CD14-positive monocyte (primary cell): ENCODE measurements at regions not wholly inside any gene's neighbourhood (a gene's known extent, or its start where the extent isn't known, plus 50 kb on each side); places are given as distances from the start of the nearest gene placed in this dataset.

Source experiments
- DNase-seq, 3 donors: peaks; one replicate each; pipeline ENCODE4 v3.0.0-alpha.2; 2011 to 2022
- H2AFZ ChIP-seq: 2 replicates; pipeline ENCODE4 v1.6.0; 2012; ENCODE audit warnings: mild to moderate bottlenecking, low read depth, low read length, inconsistent platforms; ENCODE audit not compliant: insufficient read depth, poor library complexity, severe bottlenecking
- H3K27ac ChIP-seq, 2 donors: 1 replicate in 1 of 2; 2 replicates in 1 of 2; pipeline ENCODE4 v1.5.1; 2012 to 2013; ENCODE audit warnings: low read length in 2 of 2, control low read depth in 1 of 2, inconsistent platforms in 1 of 2, low read depth in 1 of 2, mild to moderate bottlenecking in 1 of 2
- H3K27me3 ChIP-seq, 2 donors: one replicate each; pipeline versions ENCODE4 v1.6.0 to v1.6.1; 2011 to 2013; ENCODE audit warnings: low read length in 2 of 2; ENCODE audit not compliant: control insufficient read depth in 2 of 2, insufficient read depth in 2 of 2
- H3K36me3 ChIP-seq, 2 donors: replicated peaks in 1 of 2; 1 replicate in 1 of 2; 2 replicates in 1 of 2; pipeline versions ENCODE4 v1.5.1 to v1.6.1; 2012 to 2013; ENCODE audit warnings: low read length in 2 of 2, control low read depth in 1 of 2, inconsistent platforms in 1 of 2, mild to moderate bottlenecking in 1 of 2; ENCODE audit not compliant: insufficient read depth in 2 of 2, control insufficient read depth in 1 of 2
- H3K4me1 ChIP-seq, 2 donors: 1 replicate in 1 of 2; 2 replicates in 1 of 2; pipeline versions ENCODE4 v1.5.1 to v1.6.1; 2012 to 2013; ENCODE audit warnings: low read length in 2 of 2, control low read depth in 1 of 2, inconsistent platforms in 1 of 2, mild to moderate bottlenecking in 1 of 2, moderate library complexity in 1 of 2; ENCODE audit not compliant: insufficient read depth in 2 of 2, control insufficient read depth in 1 of 2
- H3K4me2 ChIP-seq: replicated peaks from 2 replicates; pipeline ENCODE3; 2012; ENCODE audit warnings: low read length, moderate library complexity, mild to moderate bottlenecking; ENCODE audit not compliant: poor library complexity, severe bottlenecking; ENCODE audit errors: extremely low read depth
- H3K4me3 ChIP-seq, 3 experiments: fragments of 200-600 bp in 1 of 3; sonication (generic) in 1 of 3; replicated peaks in 1 of 3; 1 replicate in 2 of 3; 2 replicates in 1 of 3; pipeline ENCODE4 v1.5.1; 2011 to 2013; ENCODE audit warnings: low read length in 3 of 3, mild to moderate bottlenecking in 3 of 3, control low read depth in 2 of 3, low read depth in 2 of 3, inconsistent platforms in 1 of 3, moderate library complexity in 1 of 3
- H3K79me2 ChIP-seq: 2 replicates; pipeline ENCODE4 v1.6.0; 2012; ENCODE audit warnings: mild to moderate bottlenecking, control low read depth, inconsistent platforms, low read length, moderate library complexity; ENCODE audit not compliant: insufficient read depth
- H3K9ac ChIP-seq: 2 replicates; pipeline ENCODE4 v1.6.0; 2017; ENCODE audit warnings: low read length, mild to moderate bottlenecking; ENCODE audit not compliant: insufficient read depth, poor library complexity, severe bottlenecking
- H3K9me3 ChIP-seq, 2 donors: replicated peaks in 1 of 2; 1 replicate in 1 of 2; 2 replicates in 1 of 2; pipeline versions ENCODE4 v1.5.1 to v1.6.1; 2012 to 2013; ENCODE audit warnings: low read length in 2 of 2, control low read depth in 1 of 2; ENCODE audit not compliant: control insufficient read depth in 1 of 2, insufficient read depth in 1 of 2
- H4K20me1 ChIP-seq: 2 replicates; pipeline ENCODE4 v1.6.0; 2012; ENCODE audit warnings: mild to moderate bottlenecking, low read length, control low read depth, moderate library complexity; ENCODE audit not compliant: insufficient read depth
- H3K27ac Mint-ChIP-seq, 7 donors: one replicate each; pipeline ENCODE4 v1.8.0; 2020; ENCODE audit warnings: mild to moderate bottlenecking in 7 of 7, mixed read lengths in 7 of 7, moderate library complexity in 6 of 7, inconsistent platforms in 2 of 7
- H3K27me3 Mint-ChIP-seq, 3 donors: one replicate each; pipeline ENCODE4 v1.8.0; 2021 to 2022; ENCODE audit warnings: low read depth in 3 of 3, mild to moderate bottlenecking in 3 of 3, mixed read lengths in 3 of 3, moderate library complexity in 3 of 3, inconsistent platforms in 1 of 3
- H3K36me3 Mint-ChIP-seq, 2 donors: one replicate each; pipeline ENCODE4 v1.8.0; 2020; ENCODE audit warnings: mixed read lengths in 2 of 2, inconsistent platforms in 1 of 2, mild to moderate bottlenecking in 1 of 2
- H3K4me1 Mint-ChIP-seq: one replicate; pipeline ENCODE4 v1.8.0; 2020; ENCODE audit warnings: mild to moderate bottlenecking, mixed read lengths
- H3K4me3 Mint-ChIP-seq, 2 donors: one replicate each; pipeline ENCODE4 v1.8.0; 2020; ENCODE audit warnings: mild to moderate bottlenecking in 2 of 2, mixed read lengths in 2 of 2, moderate library complexity in 1 of 2
- H3K9me3 Mint-ChIP-seq, 7 donors: one replicate each; pipeline ENCODE4 v1.8.0; 2020 to 2022; ENCODE audit warnings: mixed read lengths in 7 of 7, mild to moderate bottlenecking in 6 of 7, moderate library complexity in 6 of 7, inconsistent platforms in 2 of 7
- CTCF ChIP-seq: fragments of 200-600 bp; IDR thresholded peaks from one replicate; pipeline ENCODE4 v1.8.0; 2022; ENCODE audit warnings: antibody characterized with exemption, mild to moderate bottlenecking
- WGBS: methylation state at CpG from one replicate; pipeline ENCODE4 v1.1.5; 2013; ENCODE audit warnings: missing lambda C conversion rate; ENCODE audit not compliant: insufficient coverage; 5-methylcytosine and 5-hydroxymethylcytosine counted together
- intact Hi-C, 2 donors: fragments of 100-400 bp; cut with micrococcal nuclease; formaldehyde crosslinking; loops; one replicate each; pipeline versions ENCODE4 v1.15.0 to v1.15.1; 2023

DNA sequence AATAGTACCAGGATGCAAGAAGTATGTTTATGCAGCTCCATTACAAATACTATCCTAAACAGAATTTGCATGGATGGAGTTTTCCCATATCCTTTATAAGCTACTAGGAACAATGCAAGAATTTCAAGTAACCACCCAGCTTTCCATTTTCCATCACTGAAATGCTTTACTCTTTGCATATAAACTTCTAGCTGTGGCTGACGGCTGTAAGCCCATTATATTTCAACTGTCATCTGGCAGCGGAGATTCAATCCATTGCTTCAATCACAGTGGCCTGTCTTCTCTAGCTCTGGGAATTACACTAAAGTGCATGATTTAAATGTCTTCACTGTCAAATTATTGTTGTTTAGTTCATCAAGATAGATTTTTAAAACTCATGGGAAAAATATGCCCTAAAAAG is 64.2 kb upstream of the PAM start:
- Mint-ChIP-seq H3K27ac (no peak overlapping the region), H3K36me3 (no peaks in the 10 kb centered on the region), H3K4me1 (no peaks in the 10 kb centered on the region), H3K9me3 (peaks cover 12 to 40% (median 28%) of the 10 kb centered on the region in 7 donors), H3K27me3 (no peaks in the 10 kb centered on the region), H3K4me3 (no peak overlapping the region)
- TF ChIP-seq CTCF, result no peak
- Histone ChIP-seq H3K9me3 (peaks cover 6 to 16% of the 10 kb centered on the region in 2 donors), H3K9ac (no peak overlapping the region), H3K4me1 (no peaks in the 10 kb centered on the region), H3K4me3 (no peak overlapping the region), H2AFZ (no peak overlapping the region), H3K4me2 (no peak overlapping the region), H3K27me3 (no peaks in the 10 kb centered on the region), H3K36me3 (no peaks in the 10 kb centered on the region), H3K27ac (no peak overlapping the region), H4K20me1 (no peaks in the 10 kb centered on the region), H3K79me2 (no peaks in the 10 kb centered on the region)
- WGBS, result no CpG with 5 or more reads among the region's 2 CpGs
- DNase-seq, result no peak
- intact Hi-C loops, result no loop called here

DNA sequence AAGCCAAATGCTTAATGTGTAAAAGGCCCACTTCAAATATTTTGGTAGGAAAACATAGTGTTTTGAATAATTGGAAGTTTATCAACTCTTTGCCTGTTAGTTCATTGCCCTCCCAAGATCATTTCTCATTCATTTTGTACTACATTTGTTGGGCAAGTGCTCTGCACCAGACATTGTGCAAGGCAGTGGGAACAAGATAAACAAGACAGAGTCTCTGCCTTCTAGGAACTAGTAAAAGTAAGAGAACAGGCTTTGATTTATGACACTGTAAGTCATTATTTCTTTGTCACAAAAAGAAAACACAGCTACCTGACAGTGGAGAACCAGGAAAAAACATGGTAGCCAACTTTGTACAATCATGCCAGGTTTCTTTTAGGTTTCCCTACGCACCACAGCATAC is 63.7 kb upstream of the PAM start:
- H3K27ac ChIP-seq, result no peak overlapping the region
- TF ChIP-seq CTCF, result no peak
- no peaks in the 10 kb centered on the region for H3K4me1 Mint-ChIP-seq
- H3K27me3 Mint-ChIP-seq, result no peaks in the 10 kb centered on the region
- no peak overlapping the region for H3K4me3 ChIP-seq
- H4K20me1 ChIP-seq, result no peaks in the 10 kb centered on the region
- no peak overlapping the region for H2AFZ ChIP-seq
- H3K4me2 ChIP-seq, result no peak overlapping the region
- no peak overlapping the region for H3K27ac Mint-ChIP-seq
- H3K4me3 Mint-ChIP-seq, result no peak overlapping the region
- WGBS, result no CpG with 5 or more reads among the region's 1 CpG
- H3K27me3 ChIP-seq, result no peaks in the 10 kb centered on the region
- H3K9me3 ChIP-seq, result peaks cover 6 to 16% of the 10 kb centered on the region in 2 donors
- H3K4me1 ChIP-seq, result no peaks in the 10 kb centered on the region
- no peaks in the 10 kb centered on the region for H3K36me3 Mint-ChIP-seq
- H3K79me2 ChIP-seq, result no peaks in the 10 kb centered on the region
- no peaks in the 10 kb centered on the region for H3K36me3 ChIP-seq
- intact Hi-C loops, result no loop called here
- H3K9me3 Mint-ChIP-seq, result peaks cover 11 to 38% (median 26%) of the 10 kb centered on the region in 7 donors
- no peak for DNase-seq
- H3K9ac ChIP-seq, result no peak overlapping the region
